ENCODE measurements at regions not wholly inside any gene's neighbourhood (a gene's known extent, or its start where the extent isn't known, plus 50 kb on each side); places are given as distances from the start of the nearest gene placed in this dataset.

DNA sequence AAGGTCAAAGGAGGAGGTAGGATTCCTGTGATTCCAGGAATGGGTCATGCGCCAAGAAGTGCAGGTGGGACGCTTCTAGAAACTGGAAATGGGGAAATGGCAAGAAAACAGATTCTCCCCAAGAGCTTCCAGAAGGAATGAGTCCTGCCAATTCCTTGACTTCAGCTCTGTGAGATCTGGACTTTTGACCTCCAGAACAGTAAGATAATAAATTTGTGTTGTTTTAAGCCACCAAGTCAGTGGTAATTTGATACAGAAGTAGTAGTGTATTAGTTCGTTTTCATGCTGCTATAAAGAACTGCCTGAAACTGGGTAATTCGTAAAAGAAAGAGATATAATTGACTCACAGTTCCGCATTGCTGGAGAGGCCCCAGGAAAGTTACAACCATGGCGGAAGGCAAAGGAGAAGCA is 178.6 kb upstream of the GALNT17 start:
- no peak for DNase-seq (ENCODE audit: low read depth in 2 of 3, low spot score in 2 of 3)

DNA sequence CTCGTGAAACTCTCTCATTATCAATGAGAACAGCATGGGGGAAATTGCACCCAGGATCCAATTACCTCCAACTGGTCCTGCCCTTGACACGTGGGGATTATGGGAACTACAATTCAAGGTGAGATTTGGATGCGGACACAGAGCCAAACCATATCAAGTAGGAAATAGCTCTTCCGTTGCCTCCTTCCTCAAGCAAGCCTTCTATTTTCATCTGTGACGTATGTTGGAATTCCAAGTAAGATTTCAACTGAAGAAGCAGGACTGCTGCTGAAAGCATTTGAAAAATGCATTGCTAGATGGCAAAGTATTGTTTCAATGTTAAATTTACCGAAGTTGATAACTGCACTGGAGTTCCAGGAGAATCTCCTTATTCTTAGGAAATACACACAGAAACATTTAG is 178.1 kb upstream of the GALNT17 start:
- DNase-seq (ENCODE audit: low read depth in 2 of 3, low spot score in 2 of 3): no peak

DNA sequence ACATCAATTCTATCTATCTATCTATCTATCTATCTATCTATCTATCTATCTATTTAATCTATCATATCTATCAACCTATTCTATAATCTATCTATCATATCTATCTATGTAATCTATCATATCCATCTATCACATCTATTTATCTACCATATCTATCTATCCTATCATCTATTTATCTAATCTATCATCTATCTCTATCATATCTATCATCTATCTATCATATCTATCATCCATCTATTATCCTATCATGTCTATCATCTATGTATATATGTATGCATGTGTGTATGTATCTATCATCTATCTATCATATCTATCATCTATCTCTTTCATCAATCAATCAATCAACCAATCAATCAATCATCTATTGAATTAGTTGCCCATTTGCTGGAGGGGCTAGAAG is 159.3 kb upstream of the GALNT17 start:
- no peak for DNase-seq (ENCODE audit: low read depth in 2 of 3, low spot score in 2 of 3)

DNA sequence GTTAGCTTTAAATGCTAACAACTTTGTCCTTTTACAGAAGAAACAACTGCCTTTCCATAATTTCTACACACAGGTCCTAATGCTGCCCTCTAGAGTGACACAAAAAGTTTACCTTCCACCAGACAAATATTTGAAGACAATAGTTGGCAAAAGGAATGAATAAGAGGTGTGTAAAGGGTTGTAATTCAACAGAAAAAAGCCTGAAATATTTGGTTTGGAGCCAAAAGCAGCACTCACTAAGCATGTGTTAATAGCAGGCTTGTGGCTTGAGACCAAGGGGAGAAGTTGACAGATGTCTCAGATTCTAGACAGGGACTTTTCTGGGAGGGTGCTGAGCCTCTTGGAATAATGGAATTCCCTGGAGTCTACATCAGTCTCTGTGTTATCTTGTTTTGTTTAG is 156.2 kb upstream of the GALNT17 start:
- no peak for DNase-seq (ENCODE audit: low read depth in 2 of 3, low spot score in 2 of 3)

DNA sequence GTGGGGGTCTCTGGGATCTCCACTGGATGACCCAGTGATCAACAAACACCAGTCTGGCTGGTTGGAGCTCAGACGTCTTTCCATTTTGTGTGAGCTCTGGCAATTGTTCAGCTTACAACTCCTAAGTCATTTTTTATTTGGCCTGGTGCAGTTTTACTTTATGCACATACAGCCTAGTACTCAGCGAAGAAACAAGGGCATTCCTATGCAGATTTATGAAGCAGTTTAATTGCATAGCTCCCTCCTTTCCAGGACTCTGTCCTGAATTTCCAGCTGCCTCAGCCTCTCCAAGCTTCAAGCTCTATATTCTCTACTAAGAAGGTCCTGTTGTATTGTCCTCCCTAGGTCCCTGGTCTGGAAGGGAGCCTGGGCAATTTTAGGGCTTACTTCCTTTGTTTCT is 145.6 kb upstream of the GALNT17 start:
- DNase-seq (ENCODE audit: low read depth in 2 of 3, low spot score in 2 of 3): no peak

DNA sequence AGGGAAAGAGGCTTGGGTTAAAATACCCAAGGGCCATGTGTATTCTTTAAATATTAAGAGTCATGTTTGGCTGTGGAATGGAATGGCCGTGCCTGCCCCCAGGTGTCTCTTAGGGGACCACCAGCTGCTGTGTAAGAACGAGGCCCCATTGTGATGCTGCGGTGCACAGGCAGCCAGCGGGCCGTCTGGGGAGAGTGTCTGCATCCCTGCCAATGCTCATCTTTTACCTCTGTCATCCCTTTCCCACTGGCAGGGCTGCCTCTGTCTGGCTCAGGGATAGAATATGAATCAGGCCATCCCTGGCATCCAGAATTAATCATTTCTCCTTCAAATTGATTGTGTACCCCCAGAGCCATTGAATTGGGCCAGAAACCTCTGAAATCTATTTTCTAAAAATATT is 137.8 kb upstream of the GALNT17 start:
- DNase-seq (ENCODE audit: low read depth in 2 of 3, low spot score in 2 of 3): no peak

DNA sequence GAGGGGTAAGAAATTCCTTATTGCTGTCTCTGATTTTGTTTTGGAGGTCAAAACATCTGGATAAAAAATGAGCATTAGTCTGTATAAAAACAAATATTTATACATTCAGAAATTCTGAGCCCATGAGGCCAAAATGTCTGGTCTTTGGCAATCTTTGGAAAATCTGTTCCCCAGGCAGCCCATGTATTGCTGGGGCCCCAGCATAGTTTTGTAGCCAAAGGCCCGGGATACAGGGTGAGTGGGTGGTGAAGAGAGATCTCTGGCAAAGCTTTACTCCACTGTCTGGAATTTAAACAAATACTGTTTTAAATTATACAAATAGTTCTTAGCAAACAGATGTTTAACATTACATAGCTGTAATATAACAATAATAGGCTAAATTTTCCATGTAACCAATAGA is 134.7 kb upstream of the GALNT17 start:
- no peak for DNase-seq (ENCODE audit: low read depth in 2 of 3, low spot score in 2 of 3)

DNA sequence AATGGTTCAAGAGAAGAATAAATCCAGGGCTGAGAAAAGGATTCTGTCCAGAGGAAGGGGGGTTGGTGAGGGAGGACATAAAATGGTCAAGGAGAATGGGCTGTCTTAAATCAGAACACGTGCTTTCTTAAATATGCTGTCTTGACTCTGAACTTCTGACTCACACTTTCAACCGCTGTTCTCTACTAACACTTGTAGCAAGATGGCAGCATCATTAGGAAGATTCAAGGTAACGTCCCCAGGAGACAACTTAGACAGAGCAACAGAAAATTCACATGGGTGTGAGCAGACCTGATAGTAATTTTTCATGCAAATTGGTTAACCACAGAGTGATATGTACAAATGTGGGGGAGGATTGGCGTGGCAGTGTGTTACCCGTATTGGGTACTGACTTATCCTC is 126.8 kb upstream of the GALNT17 start:
- no peak for DNase-seq (ENCODE audit: low read depth in 2 of 3, low spot score in 2 of 3)

DNA sequence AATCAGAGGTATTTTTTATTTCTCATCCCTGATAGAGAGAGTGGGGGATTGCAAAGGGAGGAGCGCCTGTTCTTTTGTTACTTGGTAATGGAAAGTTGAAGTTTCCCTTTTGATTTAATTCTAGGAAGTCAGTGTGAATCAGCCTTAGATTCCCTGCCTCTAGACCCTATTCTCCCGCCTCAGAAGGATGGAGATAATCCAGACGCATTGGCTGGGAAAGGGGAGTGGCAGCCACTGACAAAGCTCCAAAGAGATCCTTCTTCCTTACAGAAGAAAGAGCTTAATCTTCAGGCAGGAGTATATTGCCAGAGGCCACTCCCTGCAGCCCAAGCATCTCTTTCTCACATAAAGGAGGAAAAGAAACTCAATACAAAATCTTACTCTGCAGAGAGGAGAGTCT is 122.3 kb upstream of the GALNT17 start:
- DNase-seq (ENCODE audit: low read depth in 2 of 3, low spot score in 2 of 3): no peak

DNA sequence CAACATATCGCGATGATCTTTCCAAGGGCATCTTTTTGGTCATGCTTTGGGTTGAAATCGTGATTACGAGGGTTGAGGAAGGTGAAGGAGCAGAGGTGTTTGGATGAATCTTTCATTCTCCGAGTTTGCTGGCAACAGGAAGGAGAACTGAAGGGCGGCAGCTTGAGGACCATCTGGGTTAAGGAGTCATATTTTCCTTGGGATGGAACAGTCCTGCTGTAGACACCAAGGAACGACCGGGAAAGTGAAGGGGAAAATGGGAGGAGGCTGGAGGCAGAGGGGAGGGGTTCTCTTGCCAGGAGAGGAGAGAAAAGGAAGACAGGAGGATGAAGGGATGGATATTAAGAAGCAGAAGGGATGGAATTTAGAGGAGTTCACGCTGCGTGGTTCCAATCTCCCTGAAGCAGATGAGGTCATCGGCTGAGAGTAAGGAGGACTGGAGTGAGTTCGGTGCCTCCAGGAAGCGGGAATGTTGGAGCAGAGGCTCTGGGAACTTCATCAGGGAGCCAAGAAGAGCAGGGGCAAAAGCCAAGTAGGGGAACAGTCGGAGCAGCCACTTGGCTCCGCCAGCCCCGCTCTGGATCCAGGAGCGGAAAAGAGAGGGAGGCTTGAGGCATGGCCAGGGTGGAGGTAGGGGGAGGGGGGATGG is 116.6 kb upstream of the GALNT17 start:
- DNase-seq (ENCODE audit: low read depth in 2 of 3, low spot score in 2 of 3): no peak

DNA sequence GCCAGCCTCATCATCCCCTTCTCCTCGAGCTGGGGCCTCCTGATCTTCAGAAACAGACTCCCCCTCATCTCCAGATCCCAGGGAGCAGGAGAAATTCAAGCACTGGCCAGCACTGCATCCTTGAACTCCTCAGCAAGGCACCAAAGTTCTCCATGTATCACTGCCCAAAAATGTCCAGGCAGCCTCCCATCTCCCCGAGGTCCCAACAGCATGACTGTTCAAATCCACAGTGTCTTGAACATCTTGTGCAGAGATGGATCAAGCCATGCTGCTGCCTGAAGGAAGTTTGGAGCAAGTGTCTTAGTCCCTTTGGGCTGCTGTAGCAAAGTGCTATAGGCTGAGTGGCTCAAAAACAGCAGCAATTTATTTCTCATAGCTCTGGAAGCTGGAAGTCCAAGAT is 115.5 kb upstream of the GALNT17 start:
- no peak for DNase-seq (ENCODE audit: low read depth in 2 of 3, low spot score in 2 of 3)

DNA sequence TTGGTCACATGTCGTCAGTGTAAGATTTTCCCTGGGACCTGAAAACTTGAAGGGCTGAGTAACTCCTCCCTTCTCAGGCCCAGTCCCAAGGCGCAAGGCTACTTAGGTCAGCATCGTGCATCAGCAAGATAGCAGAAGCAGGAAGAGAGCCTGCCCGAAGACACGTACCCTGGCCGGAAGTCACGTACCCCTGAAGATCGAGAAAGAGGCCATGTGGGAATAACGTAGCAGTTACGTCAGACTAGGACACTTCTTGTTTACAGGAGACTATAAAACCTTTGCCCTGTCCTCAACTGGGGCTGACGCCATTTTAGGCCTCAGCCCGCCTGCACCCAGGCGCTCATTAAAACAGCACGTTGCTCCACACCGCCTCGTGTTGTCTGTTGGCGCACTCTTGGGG is 114.3 kb upstream of the GALNT17 start:
- no peak for DNase-seq (ENCODE audit: low read depth in 2 of 3, low spot score in 2 of 3)

DNA sequence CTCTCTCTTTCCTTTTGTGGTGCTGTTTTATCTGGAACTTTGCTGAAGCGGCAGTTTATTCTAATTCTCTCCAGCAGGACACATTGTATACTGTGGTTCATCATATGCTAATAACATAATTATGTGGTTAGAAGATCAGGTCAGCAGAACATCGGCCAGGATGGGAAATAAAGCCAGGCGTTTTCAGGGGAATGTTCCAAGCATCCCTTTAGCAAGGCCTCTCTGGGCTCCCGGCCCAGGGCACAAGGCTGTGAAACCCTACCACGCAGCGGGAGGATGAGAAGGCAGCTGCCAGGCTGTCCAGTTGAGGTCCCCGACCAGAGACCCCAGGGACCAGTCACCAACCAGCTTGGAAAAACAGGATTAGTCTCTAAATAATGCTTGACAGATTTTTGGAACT is 112.2 kb upstream of the GALNT17 start:
- DNase-seq (ENCODE audit: low read depth in 2 of 3, low spot score in 2 of 3): no peak

DNA sequence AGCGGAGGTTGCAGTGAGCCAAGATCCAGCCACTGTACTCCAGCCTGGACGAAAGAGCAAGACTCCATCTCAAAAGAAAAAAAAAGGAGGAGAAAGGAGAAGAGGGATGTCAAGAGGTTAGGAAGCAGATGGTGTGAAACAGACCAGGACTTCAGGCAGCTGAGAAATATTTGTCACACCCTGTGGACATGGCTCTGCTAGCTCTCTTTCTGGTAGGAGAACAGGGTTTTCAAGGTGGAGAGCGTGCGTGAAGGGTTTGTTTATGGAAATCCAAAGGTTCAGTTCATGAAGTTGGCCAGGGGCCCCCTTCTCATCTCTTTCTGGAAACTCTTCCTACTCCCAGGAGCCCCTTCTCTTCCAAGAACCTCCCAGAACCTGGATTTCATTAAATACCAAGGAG is 110.8 kb upstream of the GALNT17 start:
- no peak for DNase-seq (ENCODE audit: low read depth in 2 of 3, low spot score in 2 of 3)

DNA sequence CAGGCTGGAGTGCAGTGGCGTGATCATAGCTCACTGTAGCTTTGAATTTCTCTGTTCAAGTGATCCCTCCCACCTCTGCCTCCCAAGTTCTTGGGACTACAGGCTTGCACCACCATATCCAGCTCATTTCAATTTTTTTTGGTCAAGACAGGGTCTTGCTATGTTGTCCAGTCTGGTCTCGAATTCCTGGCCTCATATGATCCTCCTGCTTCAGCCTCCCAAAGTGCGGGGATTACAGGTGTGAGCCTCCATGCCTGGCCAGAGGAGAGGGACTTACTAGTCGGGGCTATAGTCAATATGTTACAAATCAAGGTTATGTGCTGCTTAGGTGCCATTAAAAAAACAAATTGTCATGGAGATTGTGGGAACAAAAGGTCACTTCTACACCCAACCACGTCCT is 105.3 kb upstream of the GALNT17 start:
- DNase-seq (ENCODE audit: low read depth in 2 of 3, low spot score in 2 of 3): no peak

DNA sequence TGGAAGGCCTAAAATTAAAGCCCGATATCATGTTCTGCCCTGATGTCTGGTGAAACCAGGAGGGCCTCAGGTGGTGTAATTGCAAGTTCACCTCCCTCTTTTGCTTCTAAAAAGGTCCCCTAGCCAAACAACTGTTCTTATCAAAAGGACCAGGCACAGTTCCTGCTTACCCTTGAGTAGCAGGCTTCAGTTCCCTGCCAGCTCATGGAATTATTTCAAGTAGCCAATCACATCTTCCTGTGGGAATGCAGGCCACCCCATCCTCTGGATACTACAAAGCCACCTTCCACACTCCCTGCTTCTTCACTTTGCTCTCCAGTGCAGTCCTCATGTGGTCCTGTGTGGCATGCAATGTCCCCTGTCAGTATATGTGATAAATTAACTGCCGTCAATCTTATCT is 97.7 kb upstream of the GALNT17 start:
- DNase-seq (ENCODE audit: low read depth in 2 of 3, low spot score in 2 of 3): no peak

DNA sequence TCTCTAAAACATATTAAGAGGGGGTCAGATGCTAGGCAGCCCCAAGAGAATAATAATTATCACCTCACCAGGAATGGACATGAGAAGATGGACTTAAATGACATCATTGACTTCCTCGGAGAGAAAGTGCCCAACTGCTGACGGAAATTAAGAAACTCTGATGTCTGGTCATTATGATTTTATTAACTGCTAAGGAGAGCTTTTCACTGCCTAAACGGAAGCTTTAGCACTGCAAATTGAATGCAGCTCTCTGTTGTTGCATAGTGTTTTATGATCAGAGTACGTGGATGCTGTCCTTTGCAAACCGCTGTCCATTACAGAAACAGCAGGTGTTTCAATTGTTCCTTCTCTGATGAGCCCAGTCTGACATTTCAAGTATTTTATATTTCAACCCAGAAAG is 89.4 kb upstream of the GALNT17 start:
- no peak for DNase-seq (ENCODE audit: low read depth in 2 of 3, low spot score in 2 of 3)

DNA sequence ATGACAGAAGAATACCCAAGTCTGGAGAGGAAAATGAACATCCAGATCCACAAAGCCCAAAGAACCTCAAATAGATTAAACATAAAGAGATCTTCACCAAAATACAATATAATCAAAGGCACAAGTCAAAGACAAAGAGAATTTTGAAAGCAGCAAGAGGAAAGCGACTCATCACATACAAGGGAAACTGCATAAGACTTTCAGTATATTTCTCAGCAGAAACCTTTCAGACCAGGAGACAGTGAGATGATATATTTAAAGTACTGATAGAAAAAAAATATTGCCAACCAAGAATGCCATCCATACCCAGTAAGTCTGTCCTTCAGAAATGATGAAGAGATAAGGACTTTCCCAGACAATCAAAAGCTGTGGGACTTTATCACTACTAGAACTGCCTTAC is 81.5 kb upstream of the GALNT17 start:
- no peak for DNase-seq (ENCODE audit: low read depth in 2 of 3, low spot score in 2 of 3)

DNA sequence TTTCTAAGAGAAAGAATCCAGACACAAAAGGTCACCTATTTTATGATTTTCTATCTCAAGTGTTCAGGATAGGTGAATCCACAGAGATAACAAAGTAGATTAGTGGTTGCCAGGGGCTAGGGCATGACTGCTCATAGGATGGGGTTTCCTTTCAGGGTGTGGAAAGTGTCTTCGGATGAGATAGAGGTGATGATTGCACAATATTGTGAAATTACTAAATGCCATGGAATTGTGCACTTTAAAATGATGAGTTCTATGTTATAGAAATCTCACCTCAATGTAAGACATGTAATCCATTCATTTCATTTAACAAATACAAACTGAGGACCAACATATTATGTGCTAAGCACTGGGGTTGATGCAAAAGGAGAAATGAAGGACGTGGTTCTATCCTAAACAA is 76.4 kb upstream of the GALNT17 start:
- DNase-seq (ENCODE audit: low read depth in 2 of 3, low spot score in 2 of 3): no peak

DNA sequence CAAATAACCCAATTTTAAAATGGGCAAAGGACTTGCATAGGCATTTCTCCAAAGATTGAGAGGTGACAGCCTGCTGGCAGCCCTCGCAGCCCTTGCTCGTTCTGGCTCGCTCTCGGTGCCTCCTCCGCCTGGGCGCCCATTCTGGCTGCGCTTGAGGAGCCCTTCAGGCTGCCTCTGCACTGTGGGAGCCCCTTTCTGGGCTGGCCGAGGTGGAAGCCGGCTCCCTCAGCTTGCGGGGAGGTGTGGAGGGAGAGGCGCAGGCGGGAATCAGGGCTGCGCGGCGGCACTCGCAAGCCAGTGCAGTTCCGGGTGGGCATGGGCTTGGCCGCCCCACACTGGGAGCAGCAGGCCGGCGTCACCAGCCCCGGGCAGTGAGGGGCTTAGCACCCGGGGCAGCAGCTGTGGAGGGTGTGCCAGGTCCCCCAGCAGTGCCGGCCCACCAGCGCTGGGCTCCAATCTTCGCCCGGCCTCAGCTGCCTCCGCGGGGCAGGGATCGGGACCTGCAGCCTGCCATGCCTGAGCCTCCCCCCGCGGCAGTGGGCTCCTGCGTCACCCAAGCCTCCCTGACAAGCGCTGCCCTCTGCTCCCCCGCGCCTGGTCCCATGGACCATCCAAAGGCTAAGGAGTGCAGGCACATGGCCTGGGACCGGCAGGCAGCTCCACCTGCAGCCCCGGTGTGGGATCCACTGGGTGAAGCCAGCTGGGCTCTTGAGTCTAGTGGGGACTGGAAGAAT is 54.0 kb upstream of the GALNT17 start:
- no peak for DNase-seq (ENCODE audit: low read depth in 2 of 3, low spot score in 2 of 3)
